AG10803 (cell line): ENCODE measurements at regions not wholly inside any gene's neighbourhood (a gene's known extent, or its start where the extent isn't known, plus 50 kb on each side); places are given as distances from the start of the nearest gene placed in this dataset.

Experiments
- DNase-seq: peaks from one replicate; pipeline ENCODE4 v3.0.0; 2010; ENCODE audit warnings: low read depth
- H3K4me3 ChIP-seq: 2 replicates; pipeline ENCODE4 v1.5.1; 2011; ENCODE audit warnings: mild to moderate bottlenecking, low read length, control low read depth
- CTCF ChIP-seq: conservative IDR thresholded peaks from 2 replicates; pipeline ENCODE4 v1.5.1; 2011; ENCODE audit warnings: mild to moderate bottlenecking, low read length, control low read depth, inconsistent platforms

GRCh38 chr14:53696217-53696965 is 260.2 kb downstream of the BMP4 start:
- no peak for TF ChIP-seq CTCF
- DNase-seq: no peak
- H3K4me3 ChIP-seq: no peak overlapping the region

- DNase-seq: no peak
Observed at GRCh38 chr14:53695692-53696214, 260.9 kb downstream of the BMP4 start.

DNA sequence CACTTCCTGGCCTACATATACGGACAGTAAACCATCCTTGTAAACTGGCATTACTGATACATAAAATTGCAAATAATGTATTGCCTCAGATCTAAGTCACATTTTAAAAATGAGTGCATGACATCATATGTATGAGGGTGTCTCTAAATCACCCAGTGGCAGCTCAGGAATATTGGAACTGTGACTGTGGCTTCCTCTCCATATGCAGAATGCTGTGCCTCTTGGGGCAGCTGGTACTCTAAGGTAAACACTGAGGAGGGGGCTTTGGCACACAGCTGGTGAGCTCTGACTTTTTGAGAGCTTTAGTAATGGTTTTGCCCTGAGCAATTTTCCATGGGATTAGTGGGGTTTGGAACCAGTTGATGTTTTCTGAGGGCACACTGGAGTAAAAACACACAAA is 263.7 kb downstream of the BMP4 start:
- no peak for DNase-seq
- H3K4me3 ChIP-seq: no peak overlapping the region
- no peak for TF ChIP-seq CTCF

More at GRCh38 chr14:53695692-53696214, 260.9 kb downstream of the BMP4 start:
- no peak for TF ChIP-seq CTCF
- H3K4me3 ChIP-seq: no peak overlapping the region

DNA sequence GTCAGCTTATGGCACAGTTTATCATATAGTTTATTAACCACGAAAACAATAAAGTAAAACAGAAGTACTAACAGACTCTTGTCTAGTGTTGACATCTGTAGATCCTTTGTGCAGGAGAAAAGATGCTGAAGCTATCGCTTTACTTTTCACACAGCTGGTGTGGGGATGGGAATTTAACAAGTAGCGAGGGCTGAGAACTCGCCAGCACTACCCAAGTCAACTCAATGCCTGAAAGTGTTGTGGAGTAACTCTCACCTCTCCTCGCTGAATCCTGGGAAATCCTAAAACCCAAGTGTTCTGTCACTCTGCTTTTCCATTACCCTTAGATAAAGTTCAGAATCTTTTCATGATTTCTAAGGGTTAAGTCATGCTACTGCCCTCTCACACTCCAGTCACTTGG is 264.2 kb downstream of the BMP4 start:
- no peak for DNase-seq
- TF ChIP-seq CTCF: no peak
- H3K4me3 ChIP-seq: no peak overlapping the region

DNA sequence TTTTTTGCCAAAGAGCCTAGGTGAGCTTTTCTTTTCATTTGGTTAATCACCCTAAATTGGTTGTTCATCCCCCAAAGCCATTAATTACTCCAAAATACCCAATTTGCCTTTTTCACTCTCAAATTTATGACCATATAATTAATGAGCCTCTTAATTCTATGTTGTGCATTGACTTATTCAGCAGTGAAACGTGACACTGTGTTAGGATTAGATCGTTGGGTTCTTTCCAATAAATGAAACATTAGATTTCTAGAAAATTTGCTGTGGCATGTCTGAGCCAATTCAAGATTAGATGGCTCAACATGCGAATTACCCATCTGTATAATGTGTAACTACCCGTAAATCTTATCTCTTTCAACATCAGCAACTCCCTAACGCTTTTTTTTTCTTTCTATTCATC is 273.4 kb downstream of the BMP4 start:
- TF ChIP-seq CTCF: no peak
- no peak overlapping the region for H3K4me3 ChIP-seq
- DNase-seq: no peak

GRCh38 chr14:53672526-53672925 is 284.1 kb downstream of the BMP4 start:
- no peak for TF ChIP-seq CTCF
- no peak for DNase-seq
- no peak overlapping the region for H3K4me3 ChIP-seq

DNA sequence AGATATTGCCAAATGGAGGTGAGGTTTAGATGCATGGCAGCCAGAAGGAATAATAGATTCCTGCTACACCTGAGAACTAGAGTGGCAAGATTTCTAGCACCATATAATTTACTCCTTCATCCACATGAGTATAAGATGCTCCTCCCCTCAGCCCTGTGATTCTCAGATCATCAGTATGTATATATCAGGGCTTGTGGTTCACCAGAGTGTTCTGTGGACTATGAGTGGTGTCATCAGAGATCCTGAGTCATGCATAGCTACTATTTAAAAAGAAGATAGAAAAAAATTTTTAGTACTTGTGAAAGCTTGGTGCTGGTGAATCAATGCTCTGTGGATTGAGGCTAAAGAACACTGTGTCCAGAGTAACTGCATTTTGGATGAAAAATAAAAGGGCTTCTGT is 285.9 kb downstream of the BMP4 start:
- no peak overlapping the region for H3K4me3 ChIP-seq
- DNase-seq: peak; percentile 44
- TF ChIP-seq CTCF: no peak
